ENCODE measurements at regions not wholly inside any gene's neighbourhood (a gene's known extent, or its start where the extent isn't known, plus 50 kb on each side); places are given as distances from the start of the nearest gene placed in this dataset.
"Not testable (repeated sequence)": the region's sequence is repeated elsewhere in the genome, so short reads cannot be mapped to it uniquely, and the experiment has no call there.

GRCh38 chr1:149700220-149700619 is 82.3 kb upstream of the FCGR1A start:
- DNase-seq (ENCODE audit: low read depth in 2 of 2), result not testable (repeated sequence)

DNA sequence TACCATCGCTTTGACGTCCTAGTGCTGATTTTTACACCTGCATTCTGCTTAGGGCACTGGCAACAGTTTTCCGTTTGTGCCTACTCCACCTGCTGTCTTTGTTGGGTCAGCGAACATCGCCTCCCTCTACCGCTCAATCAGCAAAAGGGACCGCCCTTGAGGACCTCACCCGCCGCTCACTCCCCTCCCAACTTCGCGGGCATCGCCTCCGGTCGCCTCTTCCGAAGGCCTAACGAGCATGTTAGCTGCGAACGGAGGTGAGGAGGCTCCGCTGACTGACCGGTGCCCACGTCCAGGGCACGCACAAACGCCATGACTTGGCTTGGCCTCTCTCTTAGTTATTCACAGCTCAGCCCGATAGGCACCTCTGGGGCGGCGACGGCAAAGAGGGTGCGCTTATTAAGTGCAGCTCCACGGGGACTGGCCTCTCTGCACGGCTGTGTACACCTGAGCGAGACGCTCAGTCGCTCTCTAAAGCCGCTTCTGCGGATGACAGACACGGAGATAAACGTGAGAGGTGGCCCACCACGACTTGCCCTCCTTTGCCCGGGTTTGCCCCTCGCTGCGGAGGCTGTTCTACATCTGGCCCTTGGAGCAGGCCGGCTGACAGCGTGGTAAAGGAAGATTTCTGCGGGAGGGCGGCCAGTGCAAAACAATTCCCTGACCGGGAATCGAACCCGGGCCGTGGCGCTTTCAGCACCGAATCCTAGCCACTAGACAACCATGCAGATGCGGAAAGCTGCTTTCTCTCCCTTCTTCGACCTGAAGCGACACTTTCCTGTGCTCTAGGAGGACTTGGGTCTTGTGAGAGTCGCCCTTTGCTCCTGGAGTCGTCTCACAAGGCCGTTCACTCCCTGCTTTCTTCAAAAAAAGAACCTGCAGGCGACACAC is 81.6 kb upstream of the FCGR1A start:
- not testable (repeated sequence) for DNase-seq (ENCODE audit: low read depth in 2 of 2)

GRCh38 chr1:149708192-149708853 is 74.2 kb upstream of the FCGR1A start:
- peak in 1 of 2 experiments; percentile 6 for DNase-seq (ENCODE audit: low read depth in 2 of 2)

GRCh38 chr1:149711651-149712050 is 70.8 kb upstream of the FCGR1A start:
- not testable (repeated sequence) for DNase-seq (ENCODE audit: low read depth in 2 of 2)

- peak in 1 of 2 experiments; percentile 2 for DNase-seq (ENCODE audit: low read depth in 2 of 2)
These were observed 70.2 kb upstream of the FCGR1A start for GRCh38 chr1:149712154-149712927.

- DNase-seq (ENCODE audit: low read depth in 2 of 2), result not testable (repeated sequence)
These were observed 69.0 kb upstream of the FCGR1A start for GRCh38 chr1:149713513-149713912.

GRCh38 chr1:149713952-149714351 is 68.5 kb upstream of the FCGR1A start:
- not testable (repeated sequence) for DNase-seq (ENCODE audit: low read depth in 2 of 2)

DNA sequence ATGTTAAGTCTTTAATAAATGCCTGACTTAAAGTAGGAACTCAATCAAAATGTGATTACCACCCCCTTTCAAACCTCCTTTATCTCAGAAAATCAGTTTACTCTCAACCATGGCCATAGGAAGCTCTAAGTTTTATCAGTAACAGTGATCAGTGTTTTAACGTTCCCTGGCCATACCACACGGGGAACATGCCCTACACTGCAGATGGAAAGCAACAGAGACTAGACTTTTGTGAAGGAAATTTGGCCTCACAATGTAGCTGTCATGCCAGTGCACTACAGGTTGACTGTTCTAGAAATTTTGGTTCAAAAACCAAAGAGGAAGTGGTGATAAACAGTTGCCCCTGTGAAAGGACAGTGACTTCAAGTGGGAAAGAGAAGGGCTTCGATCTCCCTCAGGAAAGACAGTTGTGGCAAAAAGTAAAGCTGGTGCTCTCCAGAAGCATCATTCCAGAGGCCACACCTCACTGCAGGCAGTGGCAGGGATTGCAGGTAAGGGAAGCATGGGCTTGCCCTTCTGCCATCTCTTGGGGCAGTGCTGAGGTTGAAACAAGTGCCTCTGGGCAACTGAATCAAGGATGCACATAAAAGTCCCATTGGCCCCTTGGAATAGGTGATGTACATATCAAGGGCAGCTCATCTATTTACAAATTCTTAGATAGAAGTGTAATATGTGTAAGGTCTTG is 57.7 kb upstream of the FCGR1A start:
- DNase-seq (ENCODE audit: low read depth in 2 of 2), result not testable (repeated sequence)

DNA sequence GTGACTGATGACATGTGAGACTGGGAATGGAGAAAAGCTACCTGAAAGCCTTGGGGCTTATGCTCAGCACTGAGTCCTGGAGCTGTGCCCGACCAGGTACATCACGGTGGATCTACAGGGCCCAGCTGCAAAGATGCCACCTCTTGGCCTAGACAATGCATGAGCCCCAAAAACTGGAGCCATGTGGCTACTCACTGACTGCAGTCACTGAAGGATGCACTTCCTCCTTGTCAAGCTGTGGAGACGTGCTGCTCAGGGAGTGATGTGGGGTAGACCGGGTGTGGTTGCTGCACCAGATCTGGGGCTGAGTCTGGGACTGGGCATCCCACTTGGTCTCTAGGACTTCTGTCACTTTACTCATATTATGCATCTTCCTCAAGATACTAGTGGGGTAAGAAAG is 55.8 kb upstream of the FCGR1A start:
- DNase-seq (ENCODE audit: low read depth in 2 of 2), result not testable (repeated sequence)

- not testable (repeated sequence) for DNase-seq (ENCODE audit: low read depth in 2 of 2)
These were observed 53.9 kb upstream of the FCGR1A start for GRCh38 chr1:149728598-149728997.

Measured in fibroblast of skin of left biceps (primary cell).